CD4-positive, alpha-beta T cell (primary cell): ENCODE measurements at regions not wholly inside any gene's neighbourhood (a gene's known extent, or its start where the extent isn't known, plus 50 kb on each side); places are given as distances from the start of the nearest gene placed in this dataset.

ENCODE experiments used
- ATAC-seq: fragments of 200-7000 bp; cut with Tn5 transposase; one replicate; pipeline ENCODE4 v1.10.0; 2022; ENCODE audit warnings: mild to moderate bottlenecking; ENCODE audit not compliant: poor library complexity
- CTCF ChIA-PET: fragments of 350-600 bp; sonication (Branson Sonifier 250); formaldehyde crosslinking; loops from one replicate; lab custom pipeline; 2021; ENCODE audit warnings: antibody characterized with exemption, inconsistent platforms; lab: Charles Lee
- POLR2A ChIA-PET: fragments of 350-600 bp; sonication (Branson Sonifier 250); formaldehyde crosslinking; loops from one replicate; lab custom pipeline; 2021; ENCODE audit warnings: antibody characterized with exemption, inconsistent platforms; lab: Charles Lee
- DNase-seq, 14 experiments: peaks; one replicate each; pipeline ENCODE4 v3.0.0-alpha.2; 2013 to 2020; ENCODE audit warnings: mixed read lengths in 2 of 14
- H3K27ac ChIP-seq, 2 donors: one replicate each; pipeline versions ENCODE4 v1.5.1 to v1.7.0; 2013; ENCODE audit warnings: low read length in 2 of 2, low read depth in 1 of 2, mild to moderate bottlenecking in 1 of 2
- H3K27me3 ChIP-seq, 2 experiments: 1 replicate in 1 of 2; 2 replicates in 1 of 2; pipeline versions ENCODE4 v1.6.1 to v1.7.0; 2013; ENCODE audit warnings: low read length in 2 of 2, control low read depth in 1 of 2, mild to moderate bottlenecking in 1 of 2, moderate library complexity in 1 of 2; ENCODE audit not compliant: insufficient read depth in 2 of 2, control insufficient read depth in 1 of 2
- H3K36me3 ChIP-seq: one replicate; pipeline ENCODE4 v1.6.1; 2013; ENCODE audit warnings: low read length, control low read depth; ENCODE audit not compliant: insufficient read depth
- H3K4me1 ChIP-seq: one replicate; pipeline ENCODE4 v1.6.1; 2013; ENCODE audit warnings: low read length, control low read depth; ENCODE audit not compliant: insufficient read depth
- H3K4me3 ChIP-seq: one replicate; pipeline ENCODE4 v1.5.1; 2013; ENCODE audit warnings: mild to moderate bottlenecking, low read length, moderate library complexity
- H3K9me3 ChIP-seq, 2 experiments: 1 replicate in 1 of 2; 2 replicates in 1 of 2; pipeline versions ENCODE4 v1.6.1 to v1.7.0; 2013; ENCODE audit warnings: low read length in 2 of 2, mild to moderate bottlenecking in 2 of 2, control low read depth in 1 of 2, moderate library complexity in 1 of 2; ENCODE audit not compliant: control insufficient read depth in 1 of 2, insufficient read depth in 1 of 2
- H3K27ac Mint-ChIP-seq: one replicate; pipeline ENCODE4 v1.8.0; 2020; ENCODE audit warnings: mixed read lengths
- H3K27me3 Mint-ChIP-seq: one replicate; pipeline ENCODE4 v1.8.0; 2021; ENCODE audit warnings: mixed read lengths
- H3K36me3 Mint-ChIP-seq: one replicate; pipeline ENCODE4 v1.8.0; 2021; ENCODE audit warnings: low read depth, mixed read lengths
- H3K4me1 Mint-ChIP-seq: one replicate; pipeline ENCODE4 v1.8.0; 2021; ENCODE audit warnings: low read depth, mixed read lengths
- H3K4me3 Mint-ChIP-seq: one replicate; pipeline ENCODE4 v1.8.0; 2020; ENCODE audit warnings: mild to moderate bottlenecking, mixed read lengths
- H3K9me3 Mint-ChIP-seq: one replicate; pipeline ENCODE4 v1.8.0; 2020; ENCODE audit warnings: mixed read lengths
- CTCF ChIP-seq: fragments of 200-600 bp; IDR thresholded peaks from one replicate; pipeline ENCODE4 v1.8.0; 2022; ENCODE audit warnings: antibody characterized with exemption, mild to moderate bottlenecking
- intact Hi-C, 2 experiments: fragments of 100-400 bp; cut with DNase I in 1 of 2; cut with micrococcal nuclease in 1 of 2; formaldehyde crosslinking; loops; one replicate each; pipeline versions ENCODE4 v1.15.1 to v1.9.0; 2023 to 2025; cut with DNase I, micrococcal nuclease

GRCh38 chr4:3831529-3832150, 65.5 kb downstream of the ADRA2C start:
- no peak overlapping the region for H3K27ac ChIP-seq
- no peak for TF ChIP-seq CTCF
- Mint-ChIP-seq H3K27me3 (peaks cover 32% of the 10 kb centered on the region), H3K4me3 (no peak overlapping the region), H3K36me3 (no peaks in the 10 kb centered on the region), H3K9me3 (no peaks in the 10 kb centered on the region), H3K4me1 (no peaks in the 10 kb centered on the region), H3K27ac (no peak overlapping the region)
- H3K27me3 ChIP-seq: peaks cover 11 to 18% of the 10 kb centered on the region in 2 experiments
- H3K4me3 ChIP-seq: no peak overlapping the region
- ChIA-PET POLR2A (no interaction called here), CTCF (no interaction called here)
- no peaks in the 10 kb centered on the region for H3K36me3 ChIP-seq
- ATAC-seq (no peak), DNase-seq (no peak)
- H3K4me1 ChIP-seq: peaks cover 4% of the 10 kb centered on the region
- peaks cover 0 to 24% of the 10 kb centered on the region in 2 experiments for H3K9me3 ChIP-seq
- intact Hi-C loops: no loop called here

DNA sequence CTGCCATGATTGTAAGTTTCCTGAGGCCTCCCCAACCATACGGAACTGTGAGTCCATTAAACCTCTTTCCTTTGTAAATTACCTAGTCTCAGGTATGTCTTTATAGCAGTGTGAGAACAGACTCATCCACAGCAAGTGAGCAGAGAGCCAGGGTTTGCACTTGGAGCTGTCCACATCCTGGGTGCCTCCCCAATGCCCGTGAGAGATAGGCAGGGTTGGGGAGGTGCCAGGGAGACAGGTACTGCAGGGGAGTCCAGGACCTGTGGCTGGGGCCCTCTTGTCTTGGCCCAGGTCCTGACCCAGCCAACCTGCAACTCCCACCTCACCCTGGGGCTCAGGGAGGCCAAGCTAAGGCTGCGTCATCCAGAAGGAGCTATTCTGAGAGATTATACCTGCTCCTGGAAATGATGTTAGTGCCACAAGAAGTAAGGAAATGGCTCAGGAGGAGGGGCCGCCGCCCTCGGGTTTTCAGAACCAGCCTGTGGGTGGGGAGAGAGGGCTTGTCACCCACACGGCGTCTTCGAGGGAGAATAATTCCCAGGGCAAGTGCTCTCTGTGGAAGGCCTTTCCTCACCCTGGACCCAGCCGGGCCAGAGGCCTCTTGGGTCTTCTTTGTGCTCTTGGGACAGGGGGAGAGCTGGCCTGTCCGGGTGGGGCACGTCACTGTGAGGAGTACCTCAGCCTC, 66.5 kb downstream of the ADRA2C start:
- H3K4me1 ChIP-seq: peaks cover 4% of the 10 kb centered on the region
- no peak overlapping the region for H3K4me3 ChIP-seq
- no peak overlapping the region for H3K27ac ChIP-seq
- H3K27ac Mint-ChIP-seq: no peak overlapping the region
- peaks cover 11 to 18% of the 10 kb centered on the region in 2 experiments for H3K27me3 ChIP-seq
- ChIA-PET CTCF (no interaction called here), POLR2A (no interaction called here)
- H3K36me3 ChIP-seq: no peaks in the 10 kb centered on the region
- no peaks in the 10 kb centered on the region for H3K4me1 Mint-ChIP-seq
- H3K36me3 Mint-ChIP-seq: no peaks in the 10 kb centered on the region
- H3K9me3 Mint-ChIP-seq: no peaks in the 10 kb centered on the region
- peaks cover 39% of the 10 kb centered on the region for H3K27me3 Mint-ChIP-seq
- intact Hi-C loops: no loop called here
- no peak overlapping the region for H3K4me3 Mint-ChIP-seq
- H3K9me3 ChIP-seq: peaks cover 0 to 30% of the 10 kb centered on the region in 2 experiments
- no peak for ATAC-seq
- TF ChIP-seq CTCF: no peak
- DNase-seq: no peak

DNA sequence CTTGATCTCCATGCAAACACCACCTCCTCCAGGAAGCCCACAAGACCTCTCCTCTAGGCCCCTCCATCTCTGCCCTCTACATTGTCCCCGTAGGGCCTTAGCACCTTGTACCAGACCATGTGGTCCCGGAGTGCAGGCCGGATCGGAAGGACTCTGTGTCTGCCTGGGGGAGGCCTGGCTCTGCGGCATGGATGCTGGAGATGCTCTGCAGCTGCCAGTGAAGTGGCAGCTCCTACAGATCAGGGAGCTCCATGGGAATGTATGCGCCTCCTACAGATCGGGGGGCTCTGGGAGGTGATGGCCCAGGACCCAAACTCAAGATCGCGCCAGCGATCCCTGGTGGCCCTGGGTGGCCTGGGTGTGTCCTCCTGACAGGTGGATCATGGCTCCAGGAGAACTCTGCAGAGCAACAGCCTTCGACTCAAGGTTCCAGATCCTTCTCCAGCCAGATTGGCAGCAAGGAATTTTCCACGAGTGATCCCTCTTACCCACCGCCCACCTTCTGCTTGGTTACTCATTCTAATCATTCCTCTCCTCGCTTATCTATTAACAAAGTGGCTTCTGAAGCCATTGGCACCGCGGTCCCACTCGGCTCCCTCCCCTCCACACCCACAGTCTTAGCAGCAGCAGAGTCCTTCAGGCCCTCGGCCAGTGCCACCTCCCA, 67.3 kb downstream of the ADRA2C start:
- intact Hi-C loops: no loop called here
- Histone ChIP-seq H3K27me3 (peaks cover 11 to 18% of the 10 kb centered on the region in 2 experiments), H3K27ac (no peak overlapping the region), H3K4me1 (peaks cover 4% of the 10 kb centered on the region), H3K4me3 (no peak overlapping the region), H3K36me3 (no peaks in the 10 kb centered on the region), H3K9me3 (peaks cover 0 to 35% of the 10 kb centered on the region in 2 experiments)
- ChIA-PET CTCF (no interaction called here), POLR2A (no interaction called here)
- H3K4me1 Mint-ChIP-seq: no peaks in the 10 kb centered on the region
- no peak overlapping the region for H3K27ac Mint-ChIP-seq
- H3K27me3 Mint-ChIP-seq: peaks cover 45% of the 10 kb centered on the region
- ATAC-seq (no peak), DNase-seq (no peak)
- H3K36me3 Mint-ChIP-seq: no peaks in the 10 kb centered on the region
- no peak for TF ChIP-seq CTCF
- H3K9me3 Mint-ChIP-seq: no peaks in the 10 kb centered on the region
- H3K4me3 Mint-ChIP-seq: no peak overlapping the region
